Right lobe of liver (tissue), 4 donors: ENCODE measurements at regions not wholly inside any gene's neighbourhood (a gene's known extent, or its start where the extent isn't known, plus 50 kb on each side); places are given as distances from the start of the nearest gene placed in this dataset.

Source experiments
- POLR2A ChIP-seq: fragments of 450-650 bp; IDR thresholded peaks from one replicate; pipeline ENCODE4 v1.6.1; 2017; ENCODE audit warnings: antibody characterized with exemption, mild to moderate bottlenecking
- TF ChIP-seq, protein P1 (sequence below), 4 donors: fragments of 200-600 bp in 3 of 4; fragments of 450-650 bp in 1 of 4; IDR thresholded peaks; one replicate each; pipeline versions ENCODE4 v1.5.1 to v1.8.0; 2016 to 2022; ENCODE audit warnings: antibody characterized with exemption in 4 of 4, mild to moderate bottlenecking in 2 of 4
- donor health status: DM: no; HTN: no; CAD: no.
- donor health status: DM: no; HTN: no; CAD: no.
- donor health status: DM: no; HTN: yes; CAD: no.

DNA sequence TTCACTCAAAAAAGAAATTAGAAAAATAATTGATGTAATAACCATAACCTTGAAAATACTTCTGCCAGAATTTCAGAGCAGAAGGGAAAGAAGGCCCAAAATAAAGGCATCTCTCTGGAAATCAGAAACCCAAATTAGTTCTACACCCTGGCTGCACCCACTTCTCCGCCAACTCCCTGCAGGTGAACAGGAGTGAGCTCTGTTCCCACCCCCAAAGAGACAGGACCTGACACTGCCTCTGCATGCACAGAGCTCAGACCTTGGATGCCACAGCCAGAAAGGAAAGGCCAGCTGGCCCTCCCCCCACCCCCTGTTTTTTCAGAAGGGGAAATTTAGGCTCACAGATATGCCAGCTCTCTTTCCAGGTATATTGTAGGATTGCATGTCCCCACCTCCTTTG, 228.2 kb downstream of the BCL11B start:
- TF ChIP-seq, protein P1, sequence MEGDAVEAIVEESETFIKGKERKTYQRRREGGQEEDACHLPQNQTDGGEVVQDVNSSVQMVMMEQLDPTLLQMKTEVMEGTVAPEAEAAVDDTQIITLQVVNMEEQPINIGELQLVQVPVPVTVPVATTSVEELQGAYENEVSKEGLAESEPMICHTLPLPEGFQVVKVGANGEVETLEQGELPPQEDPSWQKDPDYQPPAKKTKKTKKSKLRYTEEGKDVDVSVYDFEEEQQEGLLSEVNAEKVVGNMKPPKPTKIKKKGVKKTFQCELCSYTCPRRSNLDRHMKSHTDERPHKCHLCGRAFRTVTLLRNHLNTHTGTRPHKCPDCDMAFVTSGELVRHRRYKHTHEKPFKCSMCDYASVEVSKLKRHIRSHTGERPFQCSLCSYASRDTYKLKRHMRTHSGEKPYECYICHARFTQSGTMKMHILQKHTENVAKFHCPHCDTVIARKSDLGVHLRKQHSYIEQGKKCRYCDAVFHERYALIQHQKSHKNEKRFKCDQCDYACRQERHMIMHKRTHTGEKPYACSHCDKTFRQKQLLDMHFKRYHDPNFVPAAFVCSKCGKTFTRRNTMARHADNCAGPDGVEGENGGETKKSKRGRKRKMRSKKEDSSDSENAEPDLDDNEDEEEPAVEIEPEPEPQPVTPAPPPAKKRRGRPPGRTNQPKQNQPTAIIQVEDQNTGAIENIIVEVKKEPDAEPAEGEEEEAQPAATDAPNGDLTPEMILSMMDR (IDR thresholded peaks at IDR 0.05), result no peak
- no peak for TF ChIP-seq POLR2A
